ENCODE measurements at regions not wholly inside any gene's neighbourhood (a gene's known extent, or its start where the extent isn't known, plus 50 kb on each side); places are given as distances from the start of the nearest gene placed in this dataset.

DNA sequence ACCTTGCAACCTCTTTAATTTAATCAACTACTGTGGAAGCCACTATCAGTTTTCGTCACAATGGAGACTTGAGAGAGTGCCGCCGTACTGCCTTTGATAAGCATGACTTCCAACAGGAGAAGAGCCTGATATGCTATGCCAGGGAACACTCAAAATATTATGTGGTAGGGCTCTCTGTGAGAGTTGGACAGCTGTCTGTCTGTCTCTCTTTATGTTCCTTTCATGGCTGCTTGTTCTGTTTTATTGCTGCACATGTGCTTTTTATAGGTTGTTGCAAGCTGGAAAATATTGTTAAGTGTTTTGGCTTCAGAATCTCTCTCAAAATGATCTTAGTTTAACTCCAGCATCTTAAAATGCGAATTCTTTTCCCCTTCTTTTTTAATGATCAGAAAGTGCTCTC lies 249.4 kb upstream of the RARB start:
- H3K9ac ChIP-seq (ENCODE audit: control insufficient read depth, insufficient read depth, low read length) = no peak overlapping the region
- intact Hi-C loops (cut with micrococcal nuclease; ENCODE audit: unreplicated experiment) = no loop called here
- no peaks in the 10 kb centered on the region for H3K4me1 ChIP-seq (ENCODE audit: control insufficient read depth, insufficient read depth, low read length)
- ChIA-PET RAD21 (ENCODE audit: unreplicated experiment) (no interaction called here), POLR2A (no interaction called here), CTCF (no interaction called here), SMC1A (ENCODE audit: uncharacterized antibody, unreplicated experiment) (no interaction called here)
- no peak for ATAC-seq
- no peak for FAIRE-seq
- no peaks in the 10 kb centered on the region for H3K79me2 ChIP-seq (ENCODE audit: control insufficient read depth, insufficient read depth, low read length)
- H3K9me3 ChIP-seq (replicated peaks; ENCODE audit: control insufficient read depth, insufficient read depth, low read length) = no peaks in the 10 kb centered on the region
- no peak overlapping the region for H2AFZ ChIP-seq (ENCODE audit: control insufficient read depth, low read depth, low read length)
- H4K20me1 ChIP-seq (ENCODE audit: control insufficient read depth, insufficient read depth) = no peaks in the 10 kb centered on the region
- BruUV-seq (replicated peaks) = no TSS peak
- TF ChIP-seq NFYB (IDR thresholded peaks at IDR 0.05; ENCODE audit: insufficient read depth, low read depth, low read length) = no peak
- TF ChIP-seq POLR2AphosphoS5 (IDR thresholded peaks at IDR 0.05; ENCODE audit: low read length) = no peak
- no peak for TF ChIP-seq ZNF217 (IDR thresholded peaks at IDR 0.05)
- TF ChIP-seq ESRRA (IDR thresholded peaks at IDR 0.05; ENCODE audit: low read length) = no peak
- no peak for TF ChIP-seq HDGF (IDR thresholded peaks at IDR 0.05)
- TF ChIP-seq, protein P1, sequence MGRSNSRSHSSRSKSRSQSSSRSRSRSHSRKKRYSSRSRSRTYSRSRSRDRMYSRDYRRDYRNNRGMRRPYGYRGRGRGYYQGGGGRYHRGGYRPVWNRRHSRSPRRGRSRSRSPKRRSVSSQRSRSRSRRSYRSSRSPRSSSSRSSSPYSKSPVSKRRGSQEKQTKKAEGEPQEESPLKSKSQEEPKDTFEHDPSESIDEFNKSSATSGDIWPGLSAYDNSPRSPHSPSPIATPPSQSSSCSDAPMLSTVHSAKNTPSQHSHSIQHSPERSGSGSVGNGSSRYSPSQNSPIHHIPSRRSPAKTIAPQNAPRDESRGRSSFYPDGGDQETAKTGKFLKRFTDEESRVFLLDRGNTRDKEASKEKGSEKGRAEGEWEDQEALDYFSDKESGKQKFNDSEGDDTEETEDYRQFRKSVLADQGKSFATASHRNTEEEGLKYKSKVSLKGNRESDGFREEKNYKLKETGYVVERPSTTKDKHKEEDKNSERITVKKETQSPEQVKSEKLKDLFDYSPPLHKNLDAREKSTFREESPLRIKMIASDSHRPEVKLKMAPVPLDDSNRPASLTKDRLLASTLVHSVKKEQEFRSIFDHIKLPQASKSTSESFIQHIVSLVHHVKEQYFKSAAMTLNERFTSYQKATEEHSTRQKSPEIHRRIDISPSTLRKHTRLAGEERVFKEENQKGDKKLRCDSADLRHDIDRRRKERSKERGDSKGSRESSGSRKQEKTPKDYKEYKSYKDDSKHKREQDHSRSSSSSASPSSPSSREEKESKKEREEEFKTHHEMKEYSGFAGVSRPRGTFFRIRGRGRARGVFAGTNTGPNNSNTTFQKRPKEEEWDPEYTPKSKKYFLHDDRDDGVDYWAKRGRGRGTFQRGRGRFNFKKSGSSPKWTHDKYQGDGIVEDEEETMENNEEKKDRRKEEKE (IDR thresholded peaks at IDR 0.05) = no peak
- TF ChIP-seq, protein P2, sequence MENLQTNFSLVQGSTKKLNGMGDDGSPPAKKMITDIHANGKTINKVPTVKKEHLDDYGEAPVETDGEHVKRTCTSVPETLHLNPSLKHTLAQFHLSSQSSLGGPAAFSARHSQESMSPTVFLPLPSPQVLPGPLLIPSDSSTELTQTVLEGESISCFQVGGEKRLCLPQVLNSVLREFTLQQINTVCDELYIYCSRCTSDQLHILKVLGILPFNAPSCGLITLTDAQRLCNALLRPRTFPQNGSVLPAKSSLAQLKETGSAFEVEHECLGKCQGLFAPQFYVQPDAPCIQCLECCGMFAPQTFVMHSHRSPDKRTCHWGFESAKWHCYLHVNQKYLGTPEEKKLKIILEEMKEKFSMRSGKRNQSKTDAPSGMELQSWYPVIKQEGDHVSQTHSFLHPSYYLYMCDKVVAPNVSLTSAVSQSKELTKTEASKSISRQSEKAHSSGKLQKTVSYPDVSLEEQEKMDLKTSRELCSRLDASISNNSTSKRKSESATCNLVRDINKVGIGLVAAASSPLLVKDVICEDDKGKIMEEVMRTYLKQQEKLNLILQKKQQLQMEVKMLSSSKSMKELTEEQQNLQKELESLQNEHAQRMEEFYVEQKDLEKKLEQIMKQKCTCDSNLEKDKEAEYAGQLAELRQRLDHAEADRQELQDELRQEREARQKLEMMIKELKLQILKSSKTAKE (IDR thresholded peaks at IDR 0.05; ENCODE audit: low read depth, poor library complexity, severe bottlenecking) = no peak
- TF ChIP-seq EP300 (IDR thresholded peaks at IDR 0.05; ENCODE audit: borderline replicate concordance in 1 of 2, control insufficient read depth in 1 of 2, low read depth in 2 of 2, low read length in 2 of 2) = no peak
- TF ChIP-seq, protein P3, sequence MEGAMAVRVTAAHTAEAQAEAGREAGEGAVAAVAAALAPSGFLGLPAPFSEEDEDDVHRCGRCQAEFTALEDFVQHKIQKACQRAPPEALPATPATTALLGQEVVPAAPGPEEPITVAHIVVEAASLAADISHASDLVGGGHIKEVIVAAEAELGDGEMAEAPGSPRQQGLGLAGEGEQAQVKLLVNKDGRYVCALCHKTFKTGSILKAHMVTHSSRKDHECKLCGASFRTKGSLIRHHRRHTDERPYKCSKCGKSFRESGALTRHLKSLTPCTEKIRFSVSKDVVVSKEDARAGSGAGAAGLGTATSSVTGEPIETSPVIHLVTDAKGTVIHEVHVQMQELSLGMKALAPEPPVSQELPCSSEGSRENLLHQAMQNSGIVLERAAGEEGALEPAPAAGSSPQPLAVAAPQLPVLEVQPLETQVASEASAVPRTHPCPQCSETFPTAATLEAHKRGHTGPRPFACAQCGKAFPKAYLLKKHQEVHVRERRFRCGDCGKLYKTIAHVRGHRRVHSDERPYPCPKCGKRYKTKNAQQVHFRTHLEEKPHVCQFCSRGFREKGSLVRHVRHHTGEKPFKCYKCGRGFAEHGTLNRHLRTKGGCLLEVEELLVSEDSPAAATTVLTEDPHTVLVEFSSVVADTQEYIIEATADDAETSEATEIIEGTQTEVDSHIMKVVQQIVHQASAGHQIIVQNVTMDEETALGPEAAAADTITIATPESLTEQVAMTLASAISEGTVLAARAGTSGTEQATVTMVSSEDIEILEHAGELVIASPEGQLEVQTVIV (IDR thresholded peaks at IDR 0.05; ENCODE audit: borderline replicate concordance, partially characterized antibody) = no peak
- no peak for TF ChIP-seq IKZF2 (IDR thresholded peaks at IDR 0.05)
- TF ChIP-seq, protein P4, sequence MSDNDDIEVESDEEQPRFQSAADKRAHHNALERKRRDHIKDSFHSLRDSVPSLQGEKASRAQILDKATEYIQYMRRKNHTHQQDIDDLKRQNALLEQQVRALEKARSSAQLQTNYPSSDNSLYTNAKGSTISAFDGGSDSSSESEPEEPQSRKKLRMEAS (IDR thresholded peaks at IDR 0.05; ENCODE audit: low read depth, low read length) = no peak
- no peak overlapping the region for H3K4me3 ChIP-seq
- WGBS (ENCODE audit: insufficient coverage, insufficient replicate concordance, low lambda C conversion rate, missing lambda C conversion rate) = 38% methylated on average over 4 of the region's 4 CpGs
- H3K4me2 ChIP-seq (ENCODE audit: control insufficient read depth, insufficient read depth) = no peak overlapping the region
- no peaks in the 10 kb centered on the region for H3K36me3 ChIP-seq (ENCODE audit: control insufficient read depth in 2 of 2, insufficient read depth in 2 of 2, low read length in 1 of 2)
- no peaks in the 10 kb centered on the region for H3K27me3 ChIP-seq (replicated peaks in 1 of 2; ENCODE audit: control insufficient read depth in 2 of 2, insufficient read depth in 2 of 2, low read length in 1 of 2)
- in situ Hi-C loops (cut with MboI) = no loop called here
- DNase-seq (ENCODE audit: low read depth, low spot score) = no peak
- no peak overlapping the region for H3K27ac ChIP-seq (ENCODE audit: control insufficient read depth, insufficient read depth)

Data from GM12878 (cell line).